Activated naive CD4-positive, alpha-beta T cell treated with anti-CD3 and anti-CD28 coated beads, Interleukin-2, amount 50 U/mL, for 24 hours (primary cell): ENCODE measurements at regions not wholly inside any gene's neighbourhood (a gene's known extent, or its start where the extent isn't known, plus 50 kb on each side); places are given as distances from the start of the nearest gene placed in this dataset.
"Not testable (repeated sequence)": the region's sequence is repeated elsewhere in the genome, so short reads cannot be mapped to it uniquely, and the experiment has no call there.

ENCODE experiments used
- H3K27ac Mint-ChIP-seq: one replicate; pipeline ENCODE4 v1.8.0; 2021; ENCODE audit warnings: mild to moderate bottlenecking, mixed read lengths
- H3K27me3 Mint-ChIP-seq: one replicate; pipeline ENCODE4 v1.8.0; 2021; ENCODE audit warnings: mixed read lengths
- H3K36me3 Mint-ChIP-seq: one replicate; pipeline ENCODE4 v1.8.0; 2021; ENCODE audit warnings: mixed read lengths
- H3K4me1 Mint-ChIP-seq: one replicate; pipeline ENCODE4 v1.8.0; 2021; ENCODE audit warnings: mixed read lengths
- H3K4me3 Mint-ChIP-seq: one replicate; pipeline ENCODE4 v1.8.0; 2021; ENCODE audit warnings: mild to moderate bottlenecking, mixed read lengths
- H3K9me3 Mint-ChIP-seq: one replicate; pipeline ENCODE4 v1.8.0; 2021; ENCODE audit warnings: mixed read lengths

DNA sequence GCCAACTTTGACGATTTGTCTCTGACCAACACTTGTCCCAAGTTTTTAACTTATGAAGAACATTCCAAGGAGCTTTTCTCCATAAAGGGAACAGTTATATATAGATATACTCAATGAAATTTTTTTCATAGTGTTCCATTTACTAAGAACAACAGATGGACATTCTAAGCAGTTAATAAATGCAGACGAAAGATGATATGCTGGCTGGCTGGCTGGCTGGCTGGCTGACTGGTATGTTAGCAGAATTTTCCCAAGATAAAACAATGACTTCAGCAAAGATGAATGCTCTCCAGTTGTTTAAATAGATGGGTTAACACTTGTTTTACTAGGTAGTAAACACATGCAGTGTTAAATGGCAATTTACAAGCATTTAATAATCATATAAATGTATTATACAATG lies 62.2 kb downstream of the SPANXN3 start:
- Mint-ChIP-seq H3K9me3 (no peaks in the 10 kb centered on the region), H3K36me3 (no peaks in the 10 kb centered on the region), H3K27me3 (no peaks in the 10 kb centered on the region), H3K4me3 (no peak overlapping the region), H3K4me1 (no peaks in the 10 kb centered on the region), H3K27ac (no peak overlapping the region)

DNA sequence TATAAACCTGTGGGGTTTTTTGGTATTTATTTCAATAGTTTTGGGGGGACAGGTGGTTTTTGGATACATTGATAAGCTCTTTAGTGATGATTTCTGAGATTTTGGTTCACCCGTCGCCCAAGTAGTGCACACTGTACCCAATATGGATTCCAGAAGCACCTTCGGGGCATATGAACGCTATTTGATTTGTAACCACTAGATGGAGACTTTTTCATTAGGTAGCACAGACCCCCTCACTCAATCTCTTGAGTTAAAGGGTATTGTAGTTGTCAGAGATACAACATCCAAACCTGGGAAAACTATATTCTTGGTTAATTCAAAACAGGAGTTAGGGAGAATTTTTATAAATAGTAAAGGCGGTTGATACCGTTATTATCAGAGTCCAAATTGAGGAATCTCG lies 79.8 kb downstream of the SPANXN3 start:
- no peaks in the 10 kb centered on the region for H3K4me1 Mint-ChIP-seq
- no peak overlapping the region for H3K4me3 Mint-ChIP-seq
- H3K27ac Mint-ChIP-seq = no peak overlapping the region
- H3K27me3 Mint-ChIP-seq = no peaks in the 10 kb centered on the region
- H3K9me3 Mint-ChIP-seq = no peaks in the 10 kb centered on the region
- H3K36me3 Mint-ChIP-seq = no peaks in the 10 kb centered on the region

DNA sequence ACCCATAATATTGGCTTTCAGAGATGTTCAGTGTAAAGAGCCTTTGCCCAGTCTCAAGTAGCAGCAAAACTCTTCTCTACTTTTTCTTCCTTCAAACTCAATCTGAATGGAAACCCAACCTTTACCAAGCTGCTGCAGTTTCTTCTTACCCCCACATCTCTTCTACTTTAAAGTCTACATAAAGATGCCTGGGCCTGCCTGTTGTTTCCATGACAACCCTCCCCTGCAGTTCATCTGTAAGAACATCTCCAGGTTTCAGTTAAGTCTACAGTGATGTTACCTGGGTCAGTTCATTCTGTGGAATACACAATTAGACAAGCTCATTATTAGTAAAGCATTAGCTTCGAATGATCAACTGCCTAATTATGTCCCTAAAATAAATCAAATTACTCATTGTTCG lies 81.4 kb downstream of the SPANXN3 start:
- H3K4me3 Mint-ChIP-seq = no peak overlapping the region
- no peaks in the 10 kb centered on the region for H3K4me1 Mint-ChIP-seq
- no peaks in the 10 kb centered on the region for H3K36me3 Mint-ChIP-seq
- H3K27me3 Mint-ChIP-seq = no peaks in the 10 kb centered on the region
- no peak overlapping the region for H3K27ac Mint-ChIP-seq
- no peaks in the 10 kb centered on the region for H3K9me3 Mint-ChIP-seq

DNA sequence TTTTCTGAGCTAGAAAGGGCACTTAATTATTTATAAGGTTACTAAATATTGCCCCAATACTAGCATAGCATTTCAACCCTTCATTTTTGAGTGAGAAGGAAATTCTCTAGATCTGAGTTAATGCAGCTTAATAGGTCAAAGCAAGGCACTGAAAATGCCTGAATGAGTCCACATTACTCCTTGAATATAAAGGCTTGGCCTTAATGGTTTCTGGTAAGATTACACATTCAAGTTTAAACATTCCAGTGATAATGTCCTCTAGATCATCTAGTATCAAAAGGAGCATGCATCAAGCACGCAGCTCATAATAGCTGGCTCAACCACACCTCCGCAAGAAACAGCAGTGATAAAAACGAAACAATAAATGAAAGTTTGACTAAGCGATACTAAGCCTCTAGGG lies 87.5 kb downstream of the SPANXN3 start:
- no peak overlapping the region for H3K27ac Mint-ChIP-seq
- no peaks in the 10 kb centered on the region for H3K4me1 Mint-ChIP-seq
- H3K9me3 Mint-ChIP-seq = no peaks in the 10 kb centered on the region
- no peaks in the 10 kb centered on the region for H3K27me3 Mint-ChIP-seq
- H3K36me3 Mint-ChIP-seq = no peaks in the 10 kb centered on the region
- H3K4me3 Mint-ChIP-seq = no peak overlapping the region

DNA sequence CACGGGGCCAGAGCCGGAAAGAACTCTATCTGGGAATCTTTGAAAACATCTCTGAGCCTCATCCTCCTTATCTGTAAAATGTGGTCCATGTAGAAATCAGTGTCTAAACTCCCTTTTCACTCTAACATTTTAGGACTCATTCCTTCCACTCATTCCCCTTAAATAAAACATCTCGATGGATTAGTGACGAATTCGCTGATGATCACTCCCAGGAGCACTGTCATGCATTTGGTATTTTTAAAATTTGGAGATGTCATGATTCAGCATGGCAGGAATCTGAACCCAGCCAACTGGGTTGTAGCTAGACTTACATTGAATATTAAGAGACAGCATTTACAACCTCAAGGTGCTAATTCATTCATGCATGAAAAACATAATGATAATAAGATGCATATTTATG lies 88.1 kb downstream of the SPANXN3 start:
- H3K27ac Mint-ChIP-seq = no peak overlapping the region
- no peaks in the 10 kb centered on the region for H3K4me1 Mint-ChIP-seq
- H3K36me3 Mint-ChIP-seq = no peaks in the 10 kb centered on the region
- H3K27me3 Mint-ChIP-seq = no peaks in the 10 kb centered on the region
- H3K4me3 Mint-ChIP-seq = no peak overlapping the region
- H3K9me3 Mint-ChIP-seq = no peaks in the 10 kb centered on the region

DNA sequence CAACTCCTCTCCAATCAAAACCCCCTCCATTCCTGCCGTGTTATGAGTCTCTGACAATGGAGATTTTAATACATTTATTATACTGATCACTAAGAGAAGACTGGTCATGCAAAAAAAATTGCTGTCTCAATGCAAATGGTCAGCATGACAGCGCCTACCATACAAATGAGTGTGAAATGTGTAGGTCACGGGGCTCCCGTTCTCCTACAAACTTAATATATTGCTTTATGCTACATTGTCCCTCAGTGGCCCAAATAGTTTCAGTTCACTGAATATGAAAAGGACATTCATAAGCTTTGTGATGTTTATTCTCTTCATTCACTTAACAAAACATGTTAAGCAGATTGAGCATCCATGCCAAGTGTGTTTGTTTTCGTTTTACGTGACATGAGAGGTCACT lies 116.1 kb downstream of the SPANXN3 start:
- no peaks in the 10 kb centered on the region for H3K36me3 Mint-ChIP-seq
- H3K27me3 Mint-ChIP-seq = no peaks in the 10 kb centered on the region
- H3K4me3 Mint-ChIP-seq = no peak overlapping the region
- no peak overlapping the region for H3K27ac Mint-ChIP-seq
- peaks cover 5% of the 10 kb centered on the region for H3K9me3 Mint-ChIP-seq
- no peaks in the 10 kb centered on the region for H3K4me1 Mint-ChIP-seq

DNA sequence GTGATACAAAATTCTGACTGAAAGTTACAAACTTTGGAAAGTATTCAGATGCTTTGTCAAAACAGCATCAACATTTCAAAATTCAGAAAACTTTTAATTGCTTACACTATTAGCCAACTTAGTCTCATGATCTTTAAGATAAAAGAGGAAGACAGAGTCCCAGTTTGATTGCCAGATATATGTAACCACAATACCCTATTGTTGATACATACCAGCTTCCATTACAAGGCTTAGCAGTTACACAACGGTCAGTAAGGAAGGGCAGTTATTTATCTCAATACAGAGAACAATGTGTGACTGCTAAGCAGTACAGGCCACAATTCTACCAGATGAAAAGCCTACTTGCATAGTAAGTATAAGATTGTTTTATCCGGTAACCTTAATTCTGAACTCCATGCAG lies 138.4 kb downstream of the SPANXN3 start:
- Mint-ChIP-seq H3K4me1 (no peaks in the 10 kb centered on the region), H3K27ac (no peak overlapping the region), H3K27me3 (no peaks in the 10 kb centered on the region), H3K36me3 (no peaks in the 10 kb centered on the region), H3K9me3 (no peaks in the 10 kb centered on the region), H3K4me3 (no peak overlapping the region)

DNA sequence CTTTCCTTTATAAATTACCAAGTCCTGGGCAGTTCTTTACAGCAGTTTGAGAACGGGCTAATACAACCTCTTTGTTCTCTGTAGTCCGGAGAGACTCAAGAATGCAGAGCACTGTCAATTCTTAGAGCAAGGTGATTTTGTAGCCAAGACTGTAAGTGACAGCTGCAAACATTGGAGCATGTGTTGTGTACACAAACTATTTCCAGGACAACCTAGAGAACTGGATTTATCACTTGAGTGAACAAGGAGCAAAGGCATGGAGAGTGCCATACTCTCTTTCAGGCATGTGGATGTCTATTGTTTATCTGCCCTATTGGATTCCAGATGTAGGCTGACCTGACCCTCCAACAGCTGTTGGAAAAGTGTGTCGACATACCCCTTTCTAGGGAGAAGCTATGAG lies 153.9 kb downstream of the SPANXN3 start:
- H3K27me3 Mint-ChIP-seq = no peaks in the 10 kb centered on the region
- H3K9me3 Mint-ChIP-seq = no peaks in the 10 kb centered on the region
- no peaks in the 10 kb centered on the region for H3K4me1 Mint-ChIP-seq
- no peak overlapping the region for H3K4me3 Mint-ChIP-seq
- no peaks in the 10 kb centered on the region for H3K36me3 Mint-ChIP-seq
- no peak overlapping the region for H3K27ac Mint-ChIP-seq

DNA sequence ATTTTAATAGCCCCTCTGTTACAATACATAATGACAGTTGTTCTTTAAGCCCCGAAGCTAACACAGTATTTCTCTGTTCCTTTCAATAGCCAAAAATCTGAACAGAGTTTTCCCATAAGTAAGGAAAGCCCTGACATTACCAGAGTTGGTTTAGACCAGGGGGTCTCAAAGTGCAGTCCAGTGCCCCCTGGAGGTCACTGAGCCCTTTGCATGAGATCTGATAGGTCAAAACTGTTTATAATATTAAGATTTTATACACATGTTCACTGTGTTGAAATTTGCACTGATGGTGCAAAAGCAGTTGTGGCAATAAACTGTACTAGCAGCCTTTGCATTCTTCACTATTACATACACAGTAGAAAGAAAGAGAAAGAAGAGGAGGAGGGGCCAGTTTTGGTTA lies 177.1 kb downstream of the SPANXN3 start:
- no peaks in the 10 kb centered on the region for H3K9me3 Mint-ChIP-seq
- no peaks in the 10 kb centered on the region for H3K36me3 Mint-ChIP-seq
- H3K4me1 Mint-ChIP-seq = no peaks in the 10 kb centered on the region
- H3K27ac Mint-ChIP-seq = no peak overlapping the region
- no peaks in the 10 kb centered on the region for H3K27me3 Mint-ChIP-seq
- no peak overlapping the region for H3K4me3 Mint-ChIP-seq

DNA sequence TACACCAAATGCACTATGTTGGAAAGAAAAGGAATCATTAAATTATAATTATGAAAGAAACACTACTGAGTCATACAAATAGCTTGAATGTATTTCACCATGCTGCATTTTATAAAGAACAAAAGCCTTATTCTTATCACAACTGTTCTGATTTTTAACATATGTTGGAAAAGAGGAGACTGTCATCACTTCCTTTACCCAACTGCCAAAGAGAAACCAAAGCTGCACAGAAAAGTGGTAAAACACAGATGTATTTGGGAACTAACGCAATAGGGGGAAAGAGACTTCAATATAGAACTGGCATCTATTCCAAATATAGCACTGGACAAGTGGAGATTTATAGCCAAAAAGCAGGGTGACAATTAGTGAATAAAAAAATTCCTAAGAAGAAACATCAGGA lies 181.0 kb downstream of the SPANXN3 start:
- Mint-ChIP-seq H3K9me3 (no peaks in the 10 kb centered on the region), H3K36me3 (no peaks in the 10 kb centered on the region), H3K27ac (no peak overlapping the region), H3K4me1 (no peaks in the 10 kb centered on the region), H3K27me3 (no peaks in the 10 kb centered on the region), H3K4me3 (no peak overlapping the region)

DNA sequence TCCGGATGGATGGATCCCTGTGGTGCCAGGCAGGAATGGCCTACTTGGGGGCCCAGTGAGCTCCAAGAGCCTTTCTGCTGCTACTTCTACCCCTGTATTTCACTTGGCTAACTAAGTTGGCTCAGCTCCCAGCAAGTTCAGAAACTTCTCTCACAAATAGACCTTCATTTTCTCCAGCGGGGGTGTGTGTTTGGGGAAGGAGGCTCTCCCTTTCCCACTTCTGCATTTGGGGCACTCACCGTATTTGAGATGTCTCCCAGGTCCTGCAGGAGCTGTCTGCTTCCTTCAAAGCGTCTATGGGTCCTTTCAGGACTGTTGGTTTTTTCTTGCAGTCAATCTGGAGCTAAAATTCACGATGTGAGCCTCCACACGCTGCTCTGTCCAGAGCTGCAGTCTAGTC lies 197.7 kb downstream of the SPANXN3 start:
- Mint-ChIP-seq H3K36me3 (no peaks in the 10 kb centered on the region), H3K4me1 (no peaks in the 10 kb centered on the region)

DNA sequence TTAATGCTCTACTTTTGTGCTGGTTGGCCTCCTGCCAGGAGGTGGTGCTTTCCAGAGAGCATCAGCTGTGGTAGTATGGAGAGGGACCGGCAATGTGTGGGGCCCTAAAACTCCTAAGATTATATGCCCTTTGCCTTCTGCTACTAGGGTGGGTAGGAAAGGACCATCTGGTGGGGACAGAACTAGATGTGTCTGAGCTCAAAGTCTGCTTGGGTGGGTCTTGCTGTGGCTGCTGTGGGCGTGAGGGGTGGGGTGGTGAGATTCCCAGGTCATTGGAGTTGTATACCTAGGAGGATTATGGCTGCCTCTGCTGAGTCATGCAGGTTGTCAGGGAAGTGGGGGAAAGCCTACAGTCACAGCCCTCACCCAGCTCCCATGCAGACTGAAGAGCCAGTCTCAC lies 198.4 kb downstream of the SPANXN3 start:
- not testable (repeated sequence) for H3K4me3 Mint-ChIP-seq, H3K4me1 Mint-ChIP-seq, H3K27ac Mint-ChIP-seq, H3K36me3 Mint-ChIP-seq, H3K27me3 Mint-ChIP-seq, H3K9me3 Mint-ChIP-seq

More for the DNA sequence above, 197.7 kb downstream of the SPANXN3 start:
- Mint-ChIP-seq H3K27me3 (no peaks in the 10 kb centered on the region), H3K9me3 (no peaks in the 10 kb centered on the region), H3K4me3 (no peak overlapping the region), H3K27ac (no peak overlapping the region)

DNA sequence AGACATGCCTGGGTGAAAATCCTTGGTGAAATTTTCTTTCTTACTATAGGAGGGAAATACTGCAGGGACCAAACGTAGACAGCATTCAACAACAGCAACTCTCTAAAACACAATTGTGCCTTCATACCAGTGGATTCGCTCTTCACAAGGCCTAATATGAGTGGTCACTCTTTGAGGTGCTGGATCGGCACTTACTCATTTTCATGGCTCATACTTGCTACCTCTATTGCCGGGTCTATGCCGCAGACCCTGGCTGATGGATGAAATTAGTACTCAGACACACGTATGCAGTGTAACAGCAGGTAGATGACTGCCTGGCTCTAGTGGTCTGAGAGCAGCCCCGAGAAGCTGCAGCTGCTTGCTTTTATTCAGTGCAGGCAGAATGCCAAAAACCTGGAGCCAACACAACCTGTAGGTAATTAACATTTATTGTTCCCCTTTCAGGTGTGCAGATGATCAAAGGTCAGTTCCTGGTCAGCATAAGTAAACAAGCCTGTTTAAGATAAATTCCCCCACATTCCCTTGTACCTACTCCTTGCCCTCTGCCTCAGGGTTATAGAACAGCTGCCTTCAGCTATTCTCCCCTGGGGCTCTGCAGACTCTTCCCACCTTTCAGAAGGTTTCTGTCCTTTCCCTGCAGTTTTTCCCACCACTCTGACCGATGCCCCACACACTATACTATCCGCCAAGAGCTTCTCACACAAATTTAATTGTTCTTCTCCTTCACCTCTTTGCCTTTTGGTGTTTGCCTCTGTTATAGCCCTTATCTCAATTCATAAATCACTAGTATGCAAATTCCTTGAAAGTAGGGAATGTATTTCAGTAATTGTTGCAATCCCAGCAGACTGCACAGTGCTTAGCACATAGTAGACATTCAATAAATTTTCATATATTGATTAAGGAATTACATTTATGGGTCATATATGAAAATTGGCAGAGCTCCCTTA lies 210.0 kb downstream of the SPANXN3 start:
- H3K9me3 Mint-ChIP-seq = no peaks in the 10 kb centered on the region

DNA sequence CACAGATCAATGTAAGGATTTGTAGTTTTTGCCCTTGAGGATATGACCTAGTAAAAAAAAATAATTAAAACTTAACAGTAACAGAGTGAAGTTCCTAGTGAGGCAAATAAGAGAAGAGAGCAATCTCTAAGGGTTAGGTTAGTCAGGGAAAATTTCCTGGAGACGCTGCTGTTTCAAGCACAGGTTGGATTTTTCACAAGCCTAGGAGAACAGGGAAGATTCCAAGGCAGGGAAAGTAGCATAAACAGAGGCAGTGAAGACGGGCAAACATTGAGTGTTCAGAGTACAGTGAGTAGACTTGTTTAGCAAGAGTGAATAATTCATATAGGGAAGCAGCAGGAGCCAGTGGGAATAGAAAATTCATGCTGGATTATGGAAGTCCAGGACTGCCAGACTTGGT lies 212.8 kb downstream of the SPANXN3 start:
- Mint-ChIP-seq H3K27ac (no peak overlapping the region), H3K27me3 (no peaks in the 10 kb centered on the region), H3K36me3 (no peaks in the 10 kb centered on the region), H3K9me3 (no peaks in the 10 kb centered on the region), H3K4me3 (no peak overlapping the region), H3K4me1 (no peaks in the 10 kb centered on the region)

More for the DNA sequence above, 210.0 kb downstream of the SPANXN3 start:
- H3K4me3 Mint-ChIP-seq = no peak overlapping the region
- peak overlapping the region; percentile 1 for H3K27ac Mint-ChIP-seq
- no peaks in the 10 kb centered on the region for H3K36me3 Mint-ChIP-seq
- no peaks in the 10 kb centered on the region for H3K27me3 Mint-ChIP-seq
- H3K4me1 Mint-ChIP-seq = no peaks in the 10 kb centered on the region

DNA sequence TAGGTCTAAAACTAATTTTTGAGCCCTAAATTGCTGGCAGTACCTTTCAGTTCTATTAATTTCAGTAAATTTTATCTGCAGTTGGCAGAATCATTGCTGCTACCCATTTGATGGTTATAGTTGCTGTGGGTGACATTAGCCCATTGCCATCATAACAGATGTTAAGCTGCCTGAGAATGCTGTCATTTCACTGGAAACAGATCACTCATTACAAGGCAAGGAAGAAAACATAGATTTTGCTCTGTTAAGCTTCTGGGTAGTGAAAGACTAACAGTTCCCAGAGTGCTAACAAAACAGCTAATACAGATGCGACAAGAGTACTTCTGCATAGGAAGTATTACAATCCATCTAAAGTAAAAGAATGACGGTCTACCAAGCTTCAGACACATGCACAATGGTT lies 213.2 kb downstream of the SPANXN3 start:
- H3K27me3 Mint-ChIP-seq = no peaks in the 10 kb centered on the region

DNA sequence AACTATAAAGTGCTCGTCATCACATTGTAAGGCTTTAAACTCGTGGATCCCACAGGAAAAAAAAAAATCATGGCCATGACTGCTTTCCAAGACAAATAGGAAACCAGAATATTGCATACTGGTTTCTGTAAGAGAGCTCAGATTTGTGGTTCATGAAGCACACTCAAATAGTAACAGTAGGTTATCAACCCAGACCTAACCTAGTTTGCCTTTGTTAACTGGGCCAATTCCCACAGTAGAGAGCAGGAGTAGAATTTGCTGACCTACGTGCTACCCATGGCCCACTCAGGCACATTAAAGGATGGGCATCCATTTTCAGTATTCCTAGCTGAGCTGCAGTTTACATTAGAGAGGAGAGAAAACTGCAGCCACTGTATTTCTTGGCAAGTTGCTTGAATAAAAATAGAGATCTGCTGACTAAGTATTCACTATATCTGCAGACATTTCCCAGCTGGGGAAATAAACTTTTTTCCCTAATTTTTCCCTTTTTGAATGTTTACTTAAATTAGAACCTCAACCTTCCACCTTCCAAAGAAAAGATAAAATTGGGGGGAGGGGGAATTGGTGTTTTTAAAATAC lies 218.5 kb downstream of the SPANXN3 start:
- Mint-ChIP-seq H3K4me1 (no peaks in the 10 kb centered on the region), H3K27me3 (no peaks in the 10 kb centered on the region), H3K27ac (no peak overlapping the region), H3K9me3 (no peaks in the 10 kb centered on the region), H3K4me3 (no peak overlapping the region), H3K36me3 (no peaks in the 10 kb centered on the region)

More for the DNA sequence above, 213.2 kb downstream of the SPANXN3 start:
- Mint-ChIP-seq H3K36me3 (no peaks in the 10 kb centered on the region), H3K27ac (no peak overlapping the region), H3K9me3 (no peaks in the 10 kb centered on the region), H3K4me1 (no peaks in the 10 kb centered on the region), H3K4me3 (no peak overlapping the region)
